ENCODE measurements at regions not wholly inside any gene's neighbourhood (a gene's known extent, or its start where the extent isn't known, plus 50 kb on each side); places are given as distances from the start of the nearest gene placed in this dataset.
"Not testable (repeated sequence)": the region's sequence is repeated elsewhere in the genome, so short reads cannot be mapped to it uniquely, and the experiment has no call there.

DNA sequence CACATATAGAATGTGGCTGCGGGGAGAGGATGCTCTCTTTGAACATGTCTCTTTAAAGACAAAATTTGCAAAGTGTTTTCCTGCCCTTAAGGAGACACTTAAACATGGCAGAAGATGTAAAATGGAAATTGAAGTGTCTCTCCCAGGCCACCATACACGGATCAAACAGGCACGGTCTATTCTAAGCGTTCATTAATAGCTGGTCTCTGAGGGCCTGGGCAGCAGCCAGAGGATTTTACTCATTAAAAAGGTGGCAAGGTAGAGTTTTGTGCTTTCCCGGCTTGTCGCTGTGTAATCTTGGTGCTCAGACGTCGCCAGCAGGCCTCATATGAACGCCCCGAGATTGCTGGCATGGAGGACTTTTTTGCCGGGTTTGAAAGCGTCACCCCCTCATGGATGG lies 205.5 kb downstream of the EMX2 start:
- DNase-seq (ENCODE audit: low spot score): no peak

DNA sequence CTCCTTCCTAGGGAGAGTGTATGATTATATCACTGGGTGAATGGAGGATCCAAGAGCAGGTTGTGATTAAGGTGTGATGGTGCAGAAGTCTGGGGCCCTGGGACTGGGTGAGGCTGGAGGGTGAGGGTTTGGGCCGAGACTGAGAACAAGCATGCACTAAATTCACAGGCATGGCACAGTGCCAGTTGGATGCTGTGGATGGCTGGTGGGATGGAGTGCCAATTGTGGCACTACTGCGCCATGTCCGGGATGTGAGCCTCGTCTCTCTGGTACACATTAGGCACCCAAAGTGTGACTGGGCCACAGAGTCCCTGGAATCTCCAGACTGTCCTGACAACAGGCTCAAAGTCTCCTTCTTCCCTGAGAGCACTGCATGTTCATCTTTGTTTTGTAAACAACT lies 208.1 kb downstream of the EMX2 start:
- no peak for DNase-seq (ENCODE audit: low spot score)

- no peak for DNase-seq (ENCODE audit: low spot score)
These were observed 208.7 kb downstream of the EMX2 start for GRCh38 chr10:117751259-117751658.

DNA sequence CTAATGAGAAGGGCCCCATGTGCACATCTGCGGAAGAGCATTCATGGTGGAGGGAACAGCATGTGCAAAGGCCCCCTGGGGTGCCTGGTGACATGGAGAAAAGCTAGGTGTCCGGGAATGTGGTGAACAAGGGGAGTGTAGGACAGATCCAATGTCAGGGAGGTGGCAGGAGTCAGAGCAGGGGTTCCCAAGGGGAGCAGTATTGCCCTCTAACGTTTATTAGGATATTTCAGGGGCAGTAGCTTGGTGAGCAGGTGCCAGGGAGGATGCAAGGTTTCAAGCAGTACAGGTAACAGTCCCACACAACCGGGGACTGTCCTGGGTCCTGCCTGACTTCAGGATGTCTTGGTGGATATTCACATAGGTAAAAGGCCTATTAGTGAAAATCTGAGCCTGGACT lies 209.6 kb downstream of the EMX2 start:
- DNase-seq (ENCODE audit: low spot score): no peak

DNA sequence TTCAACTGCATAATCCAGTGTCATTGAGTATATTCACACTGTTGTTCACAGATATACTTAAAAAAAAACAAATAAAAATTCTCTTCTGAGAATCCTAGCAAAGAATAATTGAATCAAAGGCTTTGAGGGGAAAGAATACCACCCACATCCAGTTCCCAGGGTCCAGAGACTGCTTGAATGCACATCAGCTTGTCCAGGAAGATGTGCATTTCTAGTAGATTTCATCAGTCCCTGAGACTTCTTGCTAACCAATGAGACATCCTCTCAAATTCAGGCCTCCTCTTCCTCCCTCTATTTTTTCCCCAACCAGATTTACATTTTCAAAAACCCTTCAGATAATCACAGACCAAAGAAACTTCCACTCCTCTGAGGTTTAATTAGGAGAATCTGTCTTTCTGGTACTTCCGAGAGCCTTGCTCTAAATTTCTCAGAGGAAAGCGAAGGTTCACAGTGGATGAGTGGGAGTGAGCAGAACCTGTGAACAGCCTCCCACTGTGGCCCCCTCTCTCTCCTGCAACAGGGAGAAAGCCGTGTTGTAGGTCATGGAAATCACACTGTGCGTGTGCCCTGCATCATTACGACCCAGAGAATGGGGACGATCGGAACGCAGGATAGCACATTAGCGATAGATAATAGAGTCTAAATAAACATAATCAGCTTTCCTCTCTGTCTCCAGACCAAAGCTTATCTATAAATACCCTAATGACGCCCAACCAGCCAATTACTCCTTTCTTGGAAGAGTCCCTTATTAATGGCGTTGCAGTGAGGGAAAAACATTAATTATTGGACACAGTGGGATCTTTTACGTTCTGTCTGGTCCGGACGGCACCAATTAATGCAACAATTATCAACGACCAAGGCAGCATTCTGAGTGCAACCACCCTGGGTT lies 212.5 kb downstream of the EMX2 start:
- no peak for DNase-seq (ENCODE audit: low spot score)

DNA sequence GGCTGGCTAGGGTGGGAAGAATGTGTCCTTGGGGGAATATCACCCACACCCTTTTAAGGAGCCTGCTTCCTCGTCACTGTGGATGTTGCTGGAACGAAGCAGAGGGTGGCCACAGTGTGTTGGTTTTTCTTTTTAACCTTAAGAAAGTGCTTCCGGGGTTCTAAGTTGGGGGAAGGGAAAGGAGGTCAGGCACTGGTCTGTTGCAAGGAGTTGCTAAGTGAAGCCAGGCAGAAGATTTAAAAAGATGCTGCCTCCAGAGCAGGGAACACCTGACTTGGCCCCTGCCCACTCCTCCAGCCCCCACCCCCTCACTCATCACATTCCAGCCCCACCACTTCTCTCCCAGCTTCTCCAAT lies 213.1 kb downstream of the EMX2 start:
- DNase-seq (ENCODE audit: low spot score): no peak

DNA sequence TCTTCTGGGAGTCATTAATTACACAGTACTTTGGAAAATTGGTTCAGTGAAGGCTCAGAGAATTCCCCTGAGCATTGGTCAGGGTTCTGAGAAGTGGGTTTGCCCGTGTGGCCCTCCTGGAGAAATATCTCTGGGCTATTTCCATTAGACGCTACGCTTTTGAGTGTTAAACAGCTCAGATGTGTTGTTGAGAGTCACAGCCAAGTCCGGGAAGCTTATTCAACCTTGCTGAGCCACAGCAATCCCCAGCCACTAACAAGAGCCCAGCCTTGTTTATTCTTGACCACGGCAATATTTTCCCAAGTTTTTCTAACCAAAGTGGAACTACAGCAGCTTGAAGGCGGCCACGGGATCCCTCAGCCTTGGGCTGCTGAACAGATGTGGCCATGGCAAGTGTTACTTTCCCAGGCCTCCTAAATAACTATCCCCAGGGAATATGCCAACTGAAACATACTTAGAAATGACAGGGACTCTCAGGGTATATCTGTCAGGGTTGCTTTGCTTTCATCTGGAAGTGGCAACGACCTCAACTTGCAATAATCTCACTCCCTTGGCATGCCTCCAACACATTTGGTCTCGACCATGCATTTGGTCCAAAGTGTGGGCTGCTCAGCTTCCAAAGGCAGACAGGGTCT lies 214.7 kb downstream of the EMX2 start:
- no peak for DNase-seq (ENCODE audit: low spot score)

GRCh38 chr10:117759266-117759665 lies 216.7 kb downstream of the EMX2 start:
- no peak for DNase-seq (ENCODE audit: low spot score)

GRCh38 chr10:117761695-117762094 lies 219.1 kb downstream of the EMX2 start:
- DNase-seq (ENCODE audit: low spot score): no peak

DNA sequence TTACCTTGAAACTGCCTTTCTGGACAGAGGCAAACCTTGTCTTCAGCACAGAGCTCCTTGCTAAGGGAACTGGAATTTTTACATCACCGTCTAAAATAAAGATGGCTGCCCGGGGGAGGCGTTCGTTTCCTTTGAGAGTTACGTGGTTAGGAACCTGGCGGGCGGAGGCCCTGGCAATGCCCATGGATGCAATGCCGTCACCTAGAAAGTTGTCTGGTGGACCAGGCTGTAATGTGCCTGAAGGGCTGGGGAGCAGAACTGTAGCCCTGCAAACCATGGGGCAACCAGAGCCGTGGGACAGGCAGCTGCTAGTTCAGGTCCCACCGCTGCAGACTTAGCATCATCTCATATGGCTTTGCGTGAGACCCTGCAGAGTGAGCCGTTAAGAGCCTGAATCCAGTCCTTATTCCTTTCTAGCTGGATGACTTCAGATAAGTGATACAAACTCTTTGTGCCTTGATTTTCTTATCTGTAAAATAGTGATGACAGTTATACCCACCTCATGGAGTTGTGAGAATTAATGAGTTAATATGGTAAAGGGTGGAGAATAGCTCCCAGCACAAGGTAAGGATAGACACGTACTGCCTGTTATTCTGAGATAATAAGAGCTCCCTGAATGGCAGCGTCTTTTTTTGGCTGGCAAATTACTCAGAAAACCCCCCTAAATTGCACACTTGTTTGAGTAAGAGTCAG lies 219.7 kb downstream of the EMX2 start:
- DNase-seq (ENCODE audit: low spot score): no peak

DNA sequence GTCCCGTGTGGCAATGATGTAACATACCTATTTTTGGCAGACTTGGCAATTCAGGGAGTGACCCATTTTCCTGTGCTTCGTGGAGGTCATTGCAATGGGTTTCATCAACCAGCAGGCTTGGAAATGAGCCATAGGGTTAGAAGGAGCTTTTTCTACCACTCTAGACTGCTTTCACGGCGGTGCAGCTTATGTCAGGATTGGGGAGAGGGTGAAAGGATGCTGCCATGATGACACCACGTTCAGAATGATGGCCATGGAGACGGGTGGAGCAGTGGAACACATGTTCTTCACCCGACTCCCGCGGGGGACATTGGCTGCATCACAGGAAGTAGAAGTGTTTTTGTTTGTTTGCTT lies 220.2 kb downstream of the EMX2 start:
- DNase-seq (ENCODE audit: low spot score): no peak

GRCh38 chr10:117763528-117763927 lies 221.0 kb downstream of the EMX2 start:
- no peak for DNase-seq (ENCODE audit: low spot score)

GRCh38 chr10:117768333-117769042 lies 225.9 kb downstream of the EMX2 start:
- DNase-seq (ENCODE audit: low spot score): no peak

- DNase-seq (ENCODE audit: low spot score): no peak
These were observed 233.0 kb downstream of the EMX2 start for GRCh38 chr10:117775526-117775925.

- DNase-seq (ENCODE audit: low spot score): not testable (repeated sequence)
These were observed 234.7 kb downstream of the EMX2 start for GRCh38 chr10:117777222-117777621.

GRCh38 chr10:117778241-117778640 lies 235.7 kb downstream of the EMX2 start:
- no peak for DNase-seq (ENCODE audit: low spot score)

DNA sequence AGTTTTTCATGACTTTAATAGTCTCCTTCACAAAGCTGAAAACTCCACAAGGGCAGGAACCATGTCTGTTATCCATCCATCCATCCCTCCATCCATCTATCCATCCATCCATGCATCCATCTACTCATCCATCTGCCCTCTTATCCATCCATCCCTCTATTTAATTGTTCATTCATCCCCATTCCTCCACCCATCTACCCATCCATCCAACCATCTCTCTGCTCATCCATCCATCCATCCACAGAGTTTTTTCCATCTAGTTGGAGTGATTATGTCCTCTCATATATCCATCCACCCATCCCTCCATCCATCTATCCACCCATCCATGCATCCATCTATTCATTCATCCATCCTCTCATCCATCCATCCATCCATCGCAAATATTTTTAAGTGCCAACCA lies 237.9 kb downstream of the EMX2 start:
- no peak for DNase-seq (ENCODE audit: low spot score)

GRCh38 chr10:117781216-117781831 lies 238.8 kb downstream of the EMX2 start:
- DNase-seq (ENCODE audit: low spot score): no peak

- no peak for DNase-seq (ENCODE audit: low spot score)
These were observed 239.7 kb downstream of the EMX2 start for GRCh38 chr10:117782276-117782675.

DNA sequence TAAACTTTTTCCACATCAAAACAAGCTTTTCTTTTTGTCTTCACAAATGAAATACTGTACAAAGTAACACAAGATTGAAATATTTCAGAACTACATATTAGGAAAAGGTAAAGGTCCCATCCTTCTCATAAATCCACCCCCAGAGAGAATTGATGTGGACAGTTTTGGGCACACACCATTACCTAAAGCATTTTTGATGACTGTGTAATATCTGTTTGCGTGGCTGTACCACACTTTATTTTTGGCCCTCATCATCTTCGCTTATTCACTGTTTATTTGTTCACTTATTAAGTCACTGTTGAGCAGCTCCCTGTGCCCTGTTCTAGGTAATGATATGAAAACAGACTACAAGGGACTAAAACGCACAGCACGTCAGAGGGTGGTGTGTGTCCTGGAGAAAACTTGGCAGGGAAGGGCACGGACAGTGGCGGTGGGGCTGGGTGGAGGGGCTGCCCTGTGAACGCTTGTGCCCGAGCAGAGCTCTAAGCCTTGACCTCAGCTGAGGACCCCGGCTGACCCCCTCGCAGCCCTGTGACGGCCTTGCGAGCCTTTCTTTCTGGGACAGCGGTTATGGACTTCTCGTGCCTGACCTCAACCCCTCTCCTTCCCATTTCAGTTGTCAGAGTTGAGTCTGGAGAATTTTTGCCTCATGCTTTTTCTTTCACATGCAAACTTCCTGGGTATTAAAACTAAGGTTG lies 241.3 kb downstream of the EMX2 start:
- DNase-seq (ENCODE audit: low spot score): no peak

DNA sequence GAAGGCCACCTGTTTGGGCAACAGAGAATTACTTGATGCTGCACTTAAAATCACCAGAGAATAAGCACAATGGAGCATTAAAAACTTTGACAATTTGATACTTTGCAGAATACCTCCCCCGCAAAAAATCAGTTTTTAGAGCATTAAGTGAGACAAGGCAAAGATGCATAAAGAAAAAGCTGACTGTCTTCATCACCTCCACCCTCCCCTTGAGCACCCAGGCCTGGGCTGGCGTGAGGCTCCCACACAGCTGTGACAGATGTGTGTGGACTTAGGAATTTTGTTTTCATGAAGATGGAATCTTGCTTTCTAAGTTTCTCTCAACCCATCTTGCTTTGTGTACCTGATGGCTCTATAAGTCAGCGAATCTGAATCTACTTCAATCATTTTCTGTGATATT lies 242.2 kb downstream of the EMX2 start:
- DNase-seq (ENCODE audit: low spot score): no peak

GRCh38 chr10:117788911-117789310 lies 246.4 kb downstream of the EMX2 start:
- DNase-seq (ENCODE audit: low spot score): no peak
